GM12892 (cell line): ENCODE measurements at regions not wholly inside any gene's neighbourhood (a gene's known extent, or its start where the extent isn't known, plus 50 kb on each side); places are given as distances from the start of the nearest gene placed in this dataset.
A peak's percentile ranks its signal among the peaks of the same experiment; 100 is the strongest.

Experiments used
- DNase-seq: peaks from one replicate; pipeline ENCODE4 v3.0.0; 2011; ENCODE audit not compliant: insufficient read length
- FAIRE-seq: peaks from 2 replicates; lab custom pipeline; 2011; peaks lifted over from hg19 to GRCh38; lab: Jason Lieb, UNC
- POLR2A ChIP-seq: IDR thresholded peaks from 2 replicates; pipeline ENCODE4 v1.6.1; 2011; ENCODE audit warnings: low read depth, low read length, control low read depth
- POLR2AphosphoS5 ChIP-seq: IDR thresholded peaks from 2 replicates; pipeline ENCODE4 v1.6.1; 2011; ENCODE audit warnings: low read depth, low read length, control low read depth
- TAF1 ChIP-seq: IDR thresholded peaks from 2 replicates; pipeline ENCODE4 v1.6.1; 2011; ENCODE audit warnings: low read depth, mild to moderate bottlenecking, control low read depth, low read length, borderline replicate concordance

- TF ChIP-seq POLR2AphosphoS5 = no peak
- no peak for TF ChIP-seq POLR2A
- no peak for TF ChIP-seq TAF1
- FAIRE-seq (no peak), DNase-seq (no peak)
Observed at GRCh38 chr3:94234177-94234788, 171.4 kb downstream of the NSUN3 start.

GRCh38 chr3:94241986-94242385 is 179.1 kb downstream of the NSUN3 start:
- no peak for FAIRE-seq
- no peak for DNase-seq
- TF ChIP-seq POLR2A = no peak
- no peak for TF ChIP-seq POLR2AphosphoS5
- no peak for TF ChIP-seq TAF1

DNA sequence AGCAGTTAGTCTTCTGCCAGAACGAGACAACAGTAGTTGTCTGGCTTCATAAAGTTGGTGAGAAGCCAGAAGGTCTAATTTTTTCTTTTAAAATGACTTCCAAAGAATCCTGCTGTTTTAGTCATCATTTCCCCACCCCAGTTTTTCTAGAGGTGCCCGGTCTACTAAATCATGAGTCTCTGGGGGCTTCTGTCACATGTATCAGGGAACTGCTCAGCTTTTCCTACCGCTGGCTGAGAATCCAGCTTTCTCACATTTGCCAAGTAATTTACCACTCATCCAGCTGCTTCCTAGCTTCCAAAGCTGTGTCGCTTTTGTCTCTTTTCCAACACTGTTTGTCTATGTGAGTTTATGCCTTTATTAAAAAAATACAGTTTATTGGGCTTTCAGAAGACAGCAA is 183.3 kb downstream of the NSUN3 start:
- DNase-seq (no peak), FAIRE-seq (no peak)
- TF ChIP-seq POLR2AphosphoS5 (no peak), POLR2A (no peak), TAF1 (no peak)

- no peak for TF ChIP-seq POLR2A
- TF ChIP-seq TAF1 = no peak
- no peak for TF ChIP-seq POLR2AphosphoS5
- DNase-seq (no peak), FAIRE-seq (no peak)
Observed at GRCh38 chr3:94248042-94248441, 185.2 kb downstream of the NSUN3 start.

DNA sequence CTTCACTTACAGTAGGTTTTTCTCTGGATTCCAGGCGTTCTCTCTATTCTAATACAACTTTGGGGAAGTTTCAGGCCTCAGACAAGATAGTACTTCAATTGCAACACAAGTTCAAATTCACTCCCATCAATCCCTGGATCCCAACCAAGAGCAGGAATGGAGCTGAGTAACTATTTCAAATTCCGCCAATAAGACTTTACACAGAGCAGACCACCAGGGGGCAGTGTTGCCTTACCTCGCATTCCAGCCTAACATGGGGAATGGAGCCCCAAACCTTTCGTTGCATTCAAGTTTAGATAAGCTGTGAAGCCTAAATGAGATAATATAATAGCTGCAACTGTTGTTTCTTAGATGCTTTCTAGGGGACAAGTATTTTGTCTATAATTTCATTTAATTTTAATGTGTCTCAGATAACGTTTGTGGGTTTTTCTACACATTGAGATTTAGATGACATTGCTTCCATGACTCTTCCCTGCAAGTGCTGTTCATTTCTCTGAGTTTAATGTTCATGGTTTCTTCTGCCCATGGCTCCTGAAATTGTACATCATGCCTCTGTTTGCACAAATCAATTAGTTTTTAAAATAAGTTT is 186.7 kb downstream of the NSUN3 start:
- TF ChIP-seq POLR2AphosphoS5 (no peak), TAF1 (no peak)
- DNase-seq (peak; percentile 2), FAIRE-seq (peak; percentile 78)

DNA sequence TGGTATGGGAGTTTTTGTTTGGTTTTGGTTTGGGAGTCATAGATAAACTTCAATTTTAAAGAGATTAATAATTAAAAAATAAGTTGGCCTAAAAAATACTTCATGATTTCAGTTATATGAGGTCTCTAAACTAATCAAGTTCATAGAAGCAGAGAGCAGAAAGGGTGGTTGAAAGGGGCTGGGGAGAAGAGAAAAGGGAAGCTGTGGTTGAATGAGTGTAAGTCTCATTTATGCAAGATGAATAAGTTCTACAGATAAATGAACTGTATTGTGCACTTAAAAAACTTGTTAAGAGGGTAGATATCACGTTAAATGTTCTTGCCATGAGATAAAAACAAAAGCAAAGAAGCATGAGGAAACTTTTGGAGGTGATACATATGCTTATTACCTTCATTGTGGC is 188.7 kb downstream of the NSUN3 start:
- FAIRE-seq (no peak), DNase-seq (no peak)
- TF ChIP-seq POLR2AphosphoS5 (no peak), POLR2A (no peak), TAF1 (no peak)

DNA sequence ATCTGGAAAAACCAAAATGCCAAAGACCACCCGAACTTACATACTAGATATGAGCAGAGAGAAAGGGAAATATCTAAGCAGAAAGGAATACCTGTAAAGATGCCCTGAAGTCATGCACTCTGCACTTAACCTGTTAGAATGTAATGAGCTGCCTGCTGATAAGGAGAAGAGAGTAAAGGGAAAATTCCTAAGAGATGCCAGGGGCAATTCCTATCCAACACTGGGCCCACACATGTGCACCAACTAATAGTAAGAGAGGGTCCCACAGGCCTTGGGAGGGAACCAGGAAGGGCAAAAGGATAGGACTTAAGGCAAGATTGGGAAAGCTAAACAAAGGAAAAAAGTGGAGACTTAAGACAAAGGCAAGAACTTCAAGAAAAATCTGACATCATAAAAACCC is 189.5 kb downstream of the NSUN3 start:
- no peak for DNase-seq
- no peak for FAIRE-seq
- TF ChIP-seq TAF1 = no peak
- no peak for TF ChIP-seq POLR2AphosphoS5
- TF ChIP-seq POLR2A = no peak

DNA sequence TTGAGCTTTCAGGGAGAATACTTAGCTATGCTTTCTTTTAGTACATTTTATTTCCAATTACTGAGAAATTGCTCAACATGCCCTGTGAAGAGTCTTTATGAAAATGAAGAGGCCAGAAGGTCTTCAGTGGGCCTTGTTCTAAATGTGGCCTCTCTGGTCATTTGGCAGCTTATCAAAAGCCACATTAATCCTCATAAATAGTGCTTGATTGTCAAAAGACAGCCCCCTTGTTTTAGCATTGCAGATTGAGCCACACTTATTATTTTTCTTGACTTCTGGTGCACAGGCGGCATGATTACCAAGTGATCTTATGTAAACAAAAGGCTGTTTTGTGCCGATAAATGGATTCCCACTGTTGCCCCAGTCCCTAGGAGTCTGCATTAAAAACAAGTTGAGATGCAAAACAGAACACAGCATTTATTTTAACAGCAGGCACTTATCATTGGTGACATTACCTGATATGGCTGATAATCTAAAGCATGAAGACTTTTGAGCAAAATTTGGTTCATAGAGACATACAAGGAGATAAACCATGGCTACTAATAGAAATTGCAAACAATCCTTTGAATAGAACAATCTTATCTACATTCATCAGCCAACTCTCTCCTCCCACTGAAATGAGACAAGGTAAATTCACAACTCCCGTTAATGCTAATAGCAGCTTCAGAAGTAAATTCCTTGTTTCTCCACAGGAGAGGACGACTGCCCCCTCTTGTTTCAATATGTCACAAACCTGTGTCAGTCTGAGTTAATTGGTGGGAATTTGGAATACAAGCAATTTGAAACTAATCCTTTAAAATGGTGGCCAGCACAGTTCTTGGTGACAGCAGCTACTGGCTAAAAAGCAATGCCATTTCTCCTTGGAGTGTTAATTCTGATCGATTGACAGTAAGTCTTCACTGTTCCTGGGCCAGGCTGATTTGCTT is 194.3 kb downstream of the NSUN3 start:
- FAIRE-seq (no peak), DNase-seq (no peak)
- no peak for TF ChIP-seq TAF1
- TF ChIP-seq POLR2AphosphoS5 = no peak
- TF ChIP-seq POLR2A = no peak

GRCh38 chr3:94258851-94259250 is 196.0 kb downstream of the NSUN3 start:
- TF ChIP-seq TAF1 (no peak), POLR2A (no peak), POLR2AphosphoS5 (no peak)
- DNase-seq (no peak), FAIRE-seq (no peak)

DNA sequence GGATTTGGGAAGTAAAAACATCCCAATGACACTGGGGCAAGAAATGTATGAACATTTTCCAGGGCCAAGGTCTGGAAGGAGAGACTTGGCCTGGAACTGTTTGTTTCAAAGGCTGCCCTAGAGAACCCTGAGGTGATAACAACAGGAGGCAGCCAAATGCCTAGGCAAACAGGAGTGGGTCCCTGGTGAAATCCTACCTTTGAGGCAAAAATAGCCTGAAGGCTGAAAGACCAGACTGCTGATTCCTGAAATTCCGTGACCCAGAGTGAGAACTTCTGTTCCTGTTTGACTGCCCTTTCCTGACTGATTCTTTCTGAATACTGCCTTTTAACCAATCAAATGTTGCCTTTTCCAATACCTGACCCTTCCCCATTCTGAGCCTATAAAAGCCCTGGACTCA is 196.4 kb downstream of the NSUN3 start:
- FAIRE-seq = no peak
- TF ChIP-seq POLR2A (no peak), POLR2AphosphoS5 (no peak), TAF1 (no peak)
- no peak for DNase-seq

DNA sequence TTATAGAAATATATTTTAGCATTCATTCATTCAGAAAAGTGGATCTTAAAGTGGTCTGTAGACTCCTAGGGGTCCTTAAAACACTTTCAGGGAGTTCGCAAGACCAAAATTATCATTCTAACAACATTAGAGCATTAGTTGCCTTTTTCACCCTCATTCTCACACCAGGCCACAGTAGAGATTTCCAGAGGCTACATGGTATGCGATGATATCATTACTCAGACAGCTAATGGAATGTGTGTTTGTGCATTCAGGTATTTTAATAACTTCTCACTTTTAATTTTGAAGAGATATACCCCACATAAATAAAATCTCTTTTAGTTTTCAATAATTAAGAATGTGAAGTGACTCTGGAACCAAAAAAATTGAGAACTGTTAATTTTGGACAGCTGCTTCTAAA is 206.9 kb downstream of the NSUN3 start:
- FAIRE-seq (no peak), DNase-seq (no peak)
- no peak for TF ChIP-seq POLR2A
- no peak for TF ChIP-seq POLR2AphosphoS5
- TF ChIP-seq TAF1 = no peak
